Neural cell (in vitro differentiated cells): ENCODE measurements at regions not wholly inside any gene's neighbourhood (a gene's known extent, or its start where the extent isn't known, plus 50 kb on each side); places are given as distances from the start of the nearest gene placed in this dataset.

Experiments used
- CTCF ChIP-seq: fragments of 450-650 bp; IDR thresholded peaks from 2 replicates; pipeline ENCODE4 v1.5.1; 2014; ENCODE audit warnings: antibody characterized with exemption, mild to moderate bottlenecking, moderate library complexity; ENCODE audit not compliant: poor library complexity, severe bottlenecking
- EP300 ChIP-seq: fragments of 450-650 bp; conservative IDR thresholded peaks from 2 replicates; pipeline ENCODE4 v1.6.1; 2014; ENCODE audit warnings: antibody characterized with exemption, mild to moderate bottlenecking, moderate library complexity; ENCODE audit not compliant: poor library complexity, severe bottlenecking
- SMC3 ChIP-seq: fragments of 450-650 bp; conservative IDR thresholded peaks from 2 replicates; pipeline ENCODE4 v1.6.1; 2014; ENCODE audit warnings: antibody characterized with exemption, mild to moderate bottlenecking, moderate library complexity; ENCODE audit not compliant: poor library complexity

DNA sequence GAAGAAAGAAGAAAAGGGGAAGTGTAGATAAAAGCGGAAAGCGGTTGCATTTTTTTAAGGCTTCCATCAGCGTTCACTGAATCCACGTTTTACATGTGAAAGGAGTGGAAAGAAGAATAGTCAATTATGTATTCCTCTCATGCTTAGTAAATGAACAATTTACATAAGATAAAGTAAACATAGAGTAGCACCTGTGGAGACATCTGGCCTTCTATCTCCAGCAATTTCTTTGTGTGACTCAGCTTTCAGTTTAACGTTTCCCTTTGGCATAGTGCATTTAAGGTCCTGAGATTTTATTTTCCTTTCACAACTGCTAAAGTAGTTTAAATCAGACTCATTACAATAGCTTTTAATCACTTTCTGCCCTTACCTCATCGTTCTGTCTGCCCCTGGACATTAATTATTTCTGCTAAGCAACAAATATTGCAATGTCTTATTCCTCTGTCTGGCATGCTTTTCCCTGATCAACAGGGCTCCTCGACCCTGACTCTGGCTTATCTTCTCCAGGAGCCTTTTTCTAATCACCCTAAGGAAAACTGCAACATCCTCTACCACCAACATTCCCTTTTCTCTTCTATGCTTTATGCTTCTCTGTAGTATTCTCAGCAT is 383.5 kb upstream of the VWC2 start:
- no peak for TF ChIP-seq EP300
- no peak for TF ChIP-seq SMC3
- no peak for TF ChIP-seq CTCF
